Neural cell (in vitro differentiated cells): ENCODE measurements at regions not wholly inside any gene's neighbourhood (a gene's known extent, or its start where the extent isn't known, plus 50 kb on each side); places are given as distances from the start of the nearest gene placed in this dataset.

ENCODE experiments used
- H2AFZ ChIP-seq: fragments of 200-600, 300-800 bp; sonication (generic), shearing (Covaris generic); 2 replicates; pipeline ENCODE4 v1.6.0; 2014; ENCODE audit warnings: low read depth, mild to moderate bottlenecking, antibody characterized with exemption, low read length, moderate library complexity
- H3F3A ChIP-seq: fragments of 200-600 bp; shearing (Covaris generic); 2 replicates; pipeline ENCODE4 v1.6.1; 2016; ENCODE audit warnings: mild to moderate bottlenecking, moderate library complexity, mixed read lengths, antibody characterized with exemption, low read length; ENCODE audit not compliant: insufficient read depth, poor library complexity, severe bottlenecking
- H3K27ac ChIP-seq: fragments of 200-600, 300-800 bp; sonication (generic), shearing (Covaris generic); 2 replicates; pipeline ENCODE4 v1.5.1; 2014; ENCODE audit warnings: mild to moderate bottlenecking, low read length, moderate library complexity
- H3K27me3 ChIP-seq: fragments of 300-800, 200-600 bp; sonication (generic), shearing (Covaris generic); 2 replicates; pipeline ENCODE4 v1.6.0; 2014; ENCODE audit warnings: mild to moderate bottlenecking, low read depth, low read length, moderate library complexity; ENCODE audit not compliant: insufficient read depth
- H3K36me3 ChIP-seq: fragments of 300-800, 200-600 bp; sonication (generic), shearing (Covaris generic); 2 replicates; pipeline ENCODE4 v1.5.1; 2014; ENCODE audit warnings: mild to moderate bottlenecking, antibody characterized with exemption, low read length, moderate library complexity; ENCODE audit not compliant: insufficient read depth
- H3K4me2 ChIP-seq: fragments of 300-800, 200-600 bp; sonication (generic), shearing (Covaris generic); 2 replicates; pipeline ENCODE4 v1.6.0; 2014; ENCODE audit warnings: mild to moderate bottlenecking, low read length
- H3K4me3 ChIP-seq: fragments of 300-800, 200-600 bp; sonication (generic), shearing (Covaris generic); 2 replicates; pipeline ENCODE4 v1.5.1; 2014; ENCODE audit warnings: mild to moderate bottlenecking, low read length, moderate library complexity
- H3K79me2 ChIP-seq: fragments of 200-600 bp; shearing (Covaris generic); replicated peaks from 2 replicates; pipeline ENCODE4 v1.6.0; 2014; ENCODE audit warnings: mild to moderate bottlenecking, low read length, moderate library complexity; ENCODE audit not compliant: insufficient read depth
- H3K9ac ChIP-seq: fragments of 300-800, 200-600 bp; sonication (generic), shearing (Covaris generic); 2 replicates; pipeline ENCODE4 v1.6.1; 2016; ENCODE audit warnings: mild to moderate bottlenecking, low read length, mixed read lengths
- H3K9me2 ChIP-seq: fragments of 200-600 bp; shearing (Covaris generic); 2 replicates; pipeline ENCODE4 v1.6.1; 2016; ENCODE audit warnings: mild to moderate bottlenecking, low read length, mixed read lengths; ENCODE audit not compliant: insufficient read depth
- H3K9me3 ChIP-seq: fragments of 200-600, 300-800 bp; sonication (generic), shearing (Covaris generic); 2 replicates; pipeline ENCODE4 v1.6.1; 2016; ENCODE audit warnings: mild to moderate bottlenecking, mixed run types, low read length, moderate library complexity, mixed read lengths
- H4K20me1 ChIP-seq: fragments of 200-600 bp; shearing (Covaris generic); 2 replicates; pipeline ENCODE4 v1.6.1; 2016; ENCODE audit warnings: mild to moderate bottlenecking, mixed run types; ENCODE audit not compliant: insufficient read depth
- EP300 ChIP-seq: fragments of 450-650 bp; conservative IDR thresholded peaks from 2 replicates; pipeline ENCODE4 v1.6.1; 2014; ENCODE audit warnings: antibody characterized with exemption, mild to moderate bottlenecking, moderate library complexity; ENCODE audit not compliant: poor library complexity, severe bottlenecking
- EZH2 ChIP-seq: fragments of 200-600, 300-800 bp; shearing (Covaris generic), sonication (generic); IDR thresholded peaks from 2 replicates; pipeline ENCODE4 v1.6.1; 2014; ENCODE audit warnings: antibody characterized with exemption, low read length, borderline replicate concordance, mild to moderate bottlenecking; ENCODE audit not compliant: insufficient read depth, poor library complexity, severe bottlenecking
- MXI1 ChIP-seq: fragments of 450-650 bp; conservative IDR thresholded peaks from 2 replicates; pipeline ENCODE4 v1.6.1; 2014; ENCODE audit warnings: antibody characterized with exemption, mild to moderate bottlenecking; ENCODE audit not compliant: poor library complexity, severe bottlenecking
- RAD21 ChIP-seq: fragments of 450-650 bp; conservative IDR thresholded peaks from 2 replicates; pipeline ENCODE4 v1.6.1; 2014; ENCODE audit warnings: antibody characterized with exemption, mild to moderate bottlenecking, moderate library complexity
- REST ChIP-seq: IDR thresholded peaks from 2 replicates; pipeline ENCODE4 v1.6.1; 2012; ENCODE audit warnings: borderline replicate concordance
- SMC3 ChIP-seq: fragments of 450-650 bp; conservative IDR thresholded peaks from 2 replicates; pipeline ENCODE4 v1.6.1; 2014; ENCODE audit warnings: antibody characterized with exemption, mild to moderate bottlenecking, moderate library complexity; ENCODE audit not compliant: poor library complexity
- TAF1 ChIP-seq: IDR thresholded peaks from 2 replicates; pipeline ENCODE4 v1.6.1; 2012; ENCODE audit warnings: low read depth

DNA sequence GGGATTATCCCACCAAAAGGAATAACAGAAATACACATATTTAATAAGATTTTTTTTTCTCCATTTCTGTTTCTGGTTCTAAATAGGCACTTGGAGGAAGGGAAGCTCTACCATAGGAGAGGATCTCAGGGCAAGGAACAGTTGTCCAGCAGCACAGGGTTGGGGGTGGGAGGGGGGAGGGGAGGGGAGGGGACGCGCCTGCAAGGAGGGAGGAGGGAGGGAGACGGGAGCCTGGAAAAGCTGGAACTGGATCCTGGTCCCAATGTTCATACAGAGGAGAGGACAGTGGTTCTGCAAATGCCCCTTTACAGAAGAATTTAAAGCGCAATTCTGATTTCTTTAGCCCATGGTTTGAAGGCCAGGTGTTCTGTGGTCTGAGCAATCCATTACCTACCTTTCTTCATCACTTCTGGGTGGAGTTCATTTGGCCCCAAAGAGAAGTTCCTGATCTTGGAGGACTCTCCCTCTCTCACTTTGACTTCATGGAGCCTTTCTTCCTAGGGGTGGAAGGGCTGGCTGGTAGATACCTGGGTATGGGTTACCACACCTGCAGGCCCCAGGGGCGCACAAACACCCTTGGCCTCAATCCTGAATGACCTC, 348.9 kb upstream of the NCAM1 start:
- Histone ChIP-seq H3K27me3 (no peaks in the 10 kb centered on the region), H3K27ac (peak overlapping the region; percentile 26), H3F3A (peaks cover 7% of the 10 kb centered on the region), H3K9ac (peak overlapping the region; percentile 4), H3K4me2 (no peak overlapping the region), H3K79me2 (no peaks in the 10 kb centered on the region), H3K9me3 (no peaks in the 10 kb centered on the region), H2AFZ (no peak overlapping the region), H3K4me3 (no peak overlapping the region), H3K9me2 (no peaks in the 10 kb centered on the region), H3K36me3 (no peaks in the 10 kb centered on the region), H4K20me1 (no peaks in the 10 kb centered on the region)
- no peak for TF ChIP-seq SMC3

DNA sequence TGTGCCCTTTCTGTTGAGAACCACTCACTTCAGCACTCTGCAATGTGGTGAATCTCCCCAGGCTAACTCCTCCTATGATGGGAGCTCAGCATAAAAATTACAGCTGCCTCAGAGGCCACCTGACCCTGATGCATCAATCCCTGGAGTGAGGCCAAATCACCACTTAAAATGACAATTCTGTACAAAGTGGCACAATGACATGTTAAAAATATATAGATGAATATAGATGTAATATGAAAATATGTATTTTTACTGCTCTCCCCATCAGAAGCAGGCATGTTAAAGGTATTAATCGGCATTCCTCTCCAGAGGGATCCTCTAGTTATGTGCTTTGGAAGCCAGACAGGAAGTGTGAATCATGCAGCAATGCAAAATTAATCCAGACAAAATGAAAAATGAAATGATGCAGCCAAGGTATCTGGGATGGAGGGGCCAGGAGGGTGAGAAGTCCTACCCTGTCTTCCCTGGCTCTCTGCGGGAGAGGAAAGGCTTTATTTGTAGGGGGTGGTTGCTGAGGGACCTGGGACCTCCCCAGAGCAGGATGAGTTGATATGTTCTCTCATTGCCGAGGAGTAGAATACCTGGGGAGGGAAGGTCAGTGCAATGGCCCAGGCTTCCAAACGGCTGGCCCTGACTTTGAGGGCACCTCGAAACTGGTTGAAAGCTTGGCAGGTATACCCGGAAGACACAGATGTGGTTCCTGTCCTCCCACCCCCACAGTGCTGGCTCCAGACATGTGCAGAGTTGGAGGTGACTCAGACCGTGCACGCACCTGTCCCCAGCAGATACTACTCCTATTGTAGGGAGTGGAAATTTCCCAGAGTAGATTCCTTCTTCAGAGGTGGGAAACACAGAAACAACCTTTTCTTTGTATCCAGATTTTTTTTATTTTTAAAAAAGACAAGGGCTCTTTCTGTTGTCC, 347.9 kb upstream of the NCAM1 start:
- H3K4me2 ChIP-seq, result no peak overlapping the region
- peak overlapping the region; percentile 4 for H3K9ac ChIP-seq
- H3K27me3 ChIP-seq, result no peaks in the 10 kb centered on the region

DNA sequence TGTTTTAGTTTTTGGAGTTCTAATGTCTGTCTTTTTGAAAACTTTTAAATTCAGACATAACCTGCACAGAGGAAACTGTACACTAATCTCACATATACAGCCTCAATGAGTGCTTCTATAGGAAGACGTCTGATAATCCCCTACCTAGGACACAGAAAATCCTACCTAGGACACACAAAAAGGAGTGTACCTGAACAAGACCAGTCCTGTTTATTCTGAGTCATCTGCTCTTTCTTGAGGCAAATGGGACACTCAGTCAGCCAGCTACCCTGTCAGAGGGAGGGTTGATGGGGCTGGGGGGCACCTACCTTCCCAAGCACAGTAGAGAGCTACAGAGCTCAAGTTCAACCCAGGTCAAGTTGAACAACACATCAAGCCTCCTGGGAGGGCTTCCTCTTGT, 346.6 kb upstream of the NCAM1 start:
- peak overlapping the region; percentile 82 for H3K4me2 ChIP-seq
- no peak overlapping the region for H3K27ac ChIP-seq
- no peak overlapping the region for H3K9ac ChIP-seq
- no peaks in the 10 kb centered on the region for H4K20me1 ChIP-seq
- no peak overlapping the region for H2AFZ ChIP-seq
- no peaks in the 10 kb centered on the region for H3K36me3 ChIP-seq
- H3F3A ChIP-seq, result peaks cover 7% of the 10 kb centered on the region
- H3K9me2 ChIP-seq, result no peaks in the 10 kb centered on the region
- H3K9me3 ChIP-seq, result no peaks in the 10 kb centered on the region
- H3K27me3 ChIP-seq, result no peaks in the 10 kb centered on the region
- no peaks in the 10 kb centered on the region for H3K79me2 ChIP-seq
- no peak overlapping the region for H3K4me3 ChIP-seq
- TF ChIP-seq MXI1 (no peak), RAD21 (no peak), SMC3 (no peak), EZH2 (no peak), REST (no peak), TAF1 (no peak), EP300 (no peak)

More for the DNA sequence above, 347.9 kb upstream of the NCAM1 start:
- H3K9me3 ChIP-seq, result no peaks in the 10 kb centered on the region
- no peaks in the 10 kb centered on the region for H3K36me3 ChIP-seq
- no peak overlapping the region for H2AFZ ChIP-seq
- H3K79me2 ChIP-seq, result no peaks in the 10 kb centered on the region
- peaks cover 7% of the 10 kb centered on the region for H3F3A ChIP-seq
- no peak for TF ChIP-seq EZH2
- TF ChIP-seq REST, result peak; percentile 15
- no peaks in the 10 kb centered on the region for H3K9me2 ChIP-seq
- H3K27ac ChIP-seq, result peak overlapping the region; percentile 26
- no peaks in the 10 kb centered on the region for H4K20me1 ChIP-seq
- no peak overlapping the region for H3K4me3 ChIP-seq
